Natural killer cell (primary cell): ENCODE measurements at regions not wholly inside any gene's neighbourhood (a gene's known extent, or its start where the extent isn't known, plus 50 kb on each side); places are given as distances from the start of the nearest gene placed in this dataset.

Experiments used
- ATAC-seq, 3 donors: fragments of 150-1000 bp in 2 of 3; fragments of 200-7000 bp in 1 of 3; cut with Tn5 transposase; 1 replicate in 1 of 3; 2 replicates in 2 of 3; pipeline ENCODE4 v1.10.0; 2021; ENCODE audit warnings: mild to moderate bottlenecking in 2 of 3, moderate library complexity in 2 of 3
- DNase-seq, 2 donors: peaks; one replicate each; pipeline versions ENCODE4 v3.0.0 to v3.0.0-alpha.2; 2013 to 2021; ENCODE audit warnings: mixed read lengths in 1 of 2
- H3K27ac ChIP-seq: one replicate; pipeline ENCODE4 v1.5.1; 2013; ENCODE audit warnings: mild to moderate bottlenecking, low read length
- H3K27me3 ChIP-seq: one replicate; pipeline ENCODE4 v1.6.1; 2013; ENCODE audit warnings: low read length; ENCODE audit not compliant: control insufficient read depth, insufficient read depth
- H3K36me3 ChIP-seq: one replicate; pipeline ENCODE4 v1.6.1; 2013; ENCODE audit warnings: low read length; ENCODE audit not compliant: control insufficient read depth, insufficient read depth
- H3K4me1 ChIP-seq: one replicate; pipeline ENCODE4 v1.6.1; 2013; ENCODE audit warnings: low read length; ENCODE audit not compliant: control insufficient read depth, insufficient read depth
- H3K4me3 ChIP-seq: one replicate; pipeline ENCODE4 v1.5.1; 2013; ENCODE audit warnings: low read length
- H3K9me3 ChIP-seq: one replicate; pipeline ENCODE4 v1.6.1; 2013; ENCODE audit warnings: low read length; ENCODE audit not compliant: control insufficient read depth, insufficient read depth
- H3K27ac Mint-ChIP-seq, 2 donors: one replicate each; pipeline ENCODE4 v1.8.0; 2022; ENCODE audit warnings: mild to moderate bottlenecking in 2 of 2, mixed read lengths in 2 of 2, moderate library complexity in 1 of 2
- H3K27me3 Mint-ChIP-seq, 2 donors: one replicate each; pipeline ENCODE4 v1.8.0; 2022; ENCODE audit warnings: low read depth in 2 of 2, mixed read lengths in 2 of 2
- H3K36me3 Mint-ChIP-seq: one replicate; pipeline ENCODE4 v1.8.0; 2022; ENCODE audit warnings: mixed read lengths
- H3K4me1 Mint-ChIP-seq, 2 donors: one replicate each; pipeline ENCODE4 v1.8.0; 2022; ENCODE audit warnings: mixed read lengths in 2 of 2
- H3K4me3 Mint-ChIP-seq: one replicate; pipeline ENCODE4 v1.8.0; 2022; ENCODE audit warnings: mild to moderate bottlenecking, moderate library complexity, mixed read lengths
- H3K9me3 Mint-ChIP-seq, 2 donors: one replicate each; pipeline ENCODE4 v1.8.0; 2022; ENCODE audit warnings: mixed read lengths in 2 of 2
- CTCF ChIP-seq: fragments of 200-600 bp; IDR thresholded peaks from one replicate; pipeline ENCODE4 v1.8.0; 2022; ENCODE audit warnings: antibody characterized with exemption
- WGBS: methylation state at CpG from one replicate; pipeline ENCODE4 v1.1.7; 2013; ENCODE audit warnings: missing lambda C conversion rate; ENCODE audit not compliant: insufficient coverage; 5-methylcytosine and 5-hydroxymethylcytosine counted together
- intact Hi-C: fragments of 100-400 bp; cut with micrococcal nuclease; formaldehyde crosslinking; loops from one replicate; pipeline ENCODE4 v1.14.2; 2022

- TF ChIP-seq CTCF = no peak
- Mint-ChIP-seq H3K27ac (no peak overlapping the region), H3K27me3 (no peaks in the 10 kb centered on the region), H3K9me3 (peaks cover 3 to 6% of the 10 kb centered on the region in 2 donors), H3K4me1 (no peaks in the 10 kb centered on the region), H3K4me3 (no peak overlapping the region), H3K36me3 (no peaks in the 10 kb centered on the region)
- H3K27me3 ChIP-seq = no peaks in the 10 kb centered on the region
- H3K4me3 ChIP-seq = no peak overlapping the region
- DNase-seq (no peak), ATAC-seq (no peak)
- WGBS = 98% methylated on average over 9 of the region's 9 CpGs
- H3K4me1 ChIP-seq = no peaks in the 10 kb centered on the region
- intact Hi-C loops = no loop called here
- H3K27ac ChIP-seq = no peak overlapping the region
- H3K36me3 ChIP-seq = no peaks in the 10 kb centered on the region
- no peaks in the 10 kb centered on the region for H3K9me3 ChIP-seq
Measured at GRCh38 chr18:34083910-34084535, 140.7 kb downstream of the NOL4 start.

GRCh38 chr18:34077599-34077998, 147.1 kb downstream of the NOL4 start:
- no peaks in the 10 kb centered on the region for H3K36me3 Mint-ChIP-seq
- no peak overlapping the region for H3K4me3 Mint-ChIP-seq
- ATAC-seq (no peak), DNase-seq (no peak)
- H3K27me3 Mint-ChIP-seq = no peaks in the 10 kb centered on the region
- no peaks in the 10 kb centered on the region for H3K9me3 ChIP-seq
- intact Hi-C loops = no loop called here
- no peaks in the 10 kb centered on the region for H3K36me3 ChIP-seq
- H3K4me1 Mint-ChIP-seq = no peaks in the 10 kb centered on the region
- TF ChIP-seq CTCF = no peak
- H3K27me3 ChIP-seq = no peaks in the 10 kb centered on the region
- no peak overlapping the region for H3K4me3 ChIP-seq
- H3K27ac Mint-ChIP-seq = no peak overlapping the region
- H3K4me1 ChIP-seq = no peaks in the 10 kb centered on the region
- no peak overlapping the region for H3K27ac ChIP-seq
- peaks cover 2 to 3% of the 10 kb centered on the region in 2 donors for H3K9me3 Mint-ChIP-seq

- TF ChIP-seq CTCF = no peak
- peaks cover 2 to 6% of the 10 kb centered on the region in 2 donors for H3K9me3 Mint-ChIP-seq
- no peaks in the 10 kb centered on the region for H3K36me3 Mint-ChIP-seq
- Histone ChIP-seq H3K27ac (no peak overlapping the region), H3K9me3 (no peaks in the 10 kb centered on the region), H3K36me3 (no peaks in the 10 kb centered on the region), H3K4me1 (no peaks in the 10 kb centered on the region), H3K4me3 (no peak overlapping the region), H3K27me3 (no peaks in the 10 kb centered on the region)
- intact Hi-C loops = no loop called here
- DNase-seq (no peak), ATAC-seq (no peak)
- no peak overlapping the region for H3K4me3 Mint-ChIP-seq
- no peaks in the 10 kb centered on the region for H3K27me3 Mint-ChIP-seq
- H3K27ac Mint-ChIP-seq = no peak overlapping the region
- H3K4me1 Mint-ChIP-seq = no peaks in the 10 kb centered on the region
- 86% methylated on average over 6 of the region's 10 CpGs for WGBS
Measured at GRCh38 chr18:34075963-34076860, 148.5 kb downstream of the NOL4 start.
